Mesendoderm (in vitro differentiated cells): ENCODE measurements at regions not wholly inside any gene's neighbourhood (a gene's known extent, or its start where the extent isn't known, plus 50 kb on each side); places are given as distances from the start of the nearest gene placed in this dataset.
A peak's percentile ranks its signal among the peaks of the same experiment; 100 is the strongest.

Experiments
- DNase-seq: peaks from one replicate; pipeline ENCODE4 v3.0.0; 2013
- H2AK5ac ChIP-seq: 2 replicates; pipeline ENCODE4 v1.6.1; 2013; ENCODE audit warnings: low read length, inconsistent platforms
- H2BK120ac ChIP-seq: 2 replicates; pipeline ENCODE4 v1.6.1; 2013; ENCODE audit warnings: low read depth, mild to moderate bottlenecking, low read length, moderate library complexity, mixed read lengths
- H2BK15ac ChIP-seq: replicated peaks from 2 replicates; pipeline ENCODE4 v1.6.1; 2013; ENCODE audit warnings: low read depth, mild to moderate bottlenecking, moderate library complexity
- H2BK5ac ChIP-seq: 2 replicates; pipeline ENCODE4 v1.6.1; 2013; ENCODE audit warnings: low read length, inconsistent platforms
- H3K18ac ChIP-seq: 2 replicates; pipeline ENCODE4 v1.6.1; 2013; ENCODE audit warnings: mild to moderate bottlenecking, low read length, mixed read lengths
- H3K23ac ChIP-seq: one replicate; pipeline ENCODE4 v1.6.1; 2013; ENCODE audit warnings: low read length
- H3K27ac ChIP-seq: 2 replicates; pipeline ENCODE4 v1.5.1; 2013; ENCODE audit warnings: low read depth, mild to moderate bottlenecking, inconsistent platforms, low read length, moderate library complexity
- H3K27me3 ChIP-seq: 2 replicates; pipeline ENCODE4 v1.6.1; 2013; ENCODE audit warnings: low read length, control low read depth, mild to moderate bottlenecking, inconsistent platforms; ENCODE audit not compliant: insufficient read depth, poor library complexity
- H3K36me3 ChIP-seq: 2 replicates; pipeline ENCODE4 v1.6.1; 2013; ENCODE audit warnings: low read length, inconsistent platforms; ENCODE audit not compliant: control insufficient read depth, insufficient read depth
- H3K4ac ChIP-seq: one replicate; pipeline ENCODE4 v1.6.1; 2013; ENCODE audit warnings: low read depth, mild to moderate bottlenecking, low read length, moderate library complexity
- H3K4me1 ChIP-seq: 2 replicates; pipeline ENCODE4 v1.6.1; 2013; ENCODE audit warnings: low read depth, low read length, inconsistent platforms; ENCODE audit not compliant: control insufficient read depth
- H3K4me2 ChIP-seq: 2 replicates; pipeline ENCODE4 v1.6.1; 2013; ENCODE audit warnings: low read length
- H3K4me3 ChIP-seq: 2 replicates; pipeline ENCODE4 v1.5.1; 2013; ENCODE audit warnings: mild to moderate bottlenecking, low read length
- H3K56ac ChIP-seq: one replicate; pipeline ENCODE4 v1.6.1; 2013; ENCODE audit warnings: low read length
- H3K79me1 ChIP-seq: 2 replicates; pipeline ENCODE4 v1.6.1; 2013; ENCODE audit warnings: low read length, inconsistent platforms
- H3K79me2 ChIP-seq: 2 replicates; pipeline ENCODE4 v1.6.1; 2013; ENCODE audit warnings: mild to moderate bottlenecking, low read length; ENCODE audit not compliant: control insufficient read depth, insufficient read depth
- H3K9ac ChIP-seq: 2 replicates; pipeline ENCODE4 v1.6.1; 2013; ENCODE audit warnings: low read length, inconsistent platforms
- H4K5ac ChIP-seq: one replicate; pipeline ENCODE4 v1.6.1; 2013; ENCODE audit warnings: low read length
- H4K8ac ChIP-seq: one replicate; pipeline ENCODE4 v1.6.1; 2013; ENCODE audit warnings: low read depth, mild to moderate bottlenecking, control low read depth, low read length, moderate library complexity
- WGBS: extraction: QIAGEN DNeasy Blood & Tissue Kit; methylation state at CpG from one replicate; pipeline ENCODE4 v1.1.7; 2013; ENCODE audit warnings: low lambda C conversion rate, missing lambda C conversion rate; ENCODE audit not compliant: insufficient coverage; ENCODE audit errors: extremely low coverage; 5-methylcytosine and 5-hydroxymethylcytosine counted together

DNA sequence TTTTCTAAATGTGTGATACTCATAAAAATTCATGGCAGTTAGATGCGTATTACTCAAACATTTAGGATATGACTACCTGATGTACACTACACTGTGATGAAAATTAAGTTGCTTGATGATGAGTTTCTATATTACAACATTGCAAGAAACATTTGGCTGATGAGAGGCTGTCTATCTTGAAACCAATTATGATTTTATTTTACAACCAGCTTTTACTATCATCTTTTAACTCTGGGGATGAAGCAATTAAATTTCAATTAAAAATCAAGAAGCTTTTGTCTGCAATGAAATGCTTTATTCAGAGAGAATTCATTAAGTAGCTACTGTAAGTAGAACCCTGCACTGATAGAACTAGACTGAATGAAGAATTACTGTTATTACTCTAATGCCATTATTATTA, 500.4 kb downstream of the KCTD16 start:
- H3K27ac ChIP-seq = no peak overlapping the region
- H3K79me1 ChIP-seq = no peaks in the 10 kb centered on the region
- H2AK5ac ChIP-seq = no peak overlapping the region
- no peak overlapping the region for H2BK5ac ChIP-seq
- H4K8ac ChIP-seq = no peak overlapping the region
- H3K56ac ChIP-seq = no peak overlapping the region
- H3K9ac ChIP-seq = no peak overlapping the region
- no peaks in the 10 kb centered on the region for H3K36me3 ChIP-seq
- H3K23ac ChIP-seq = no peak overlapping the region
- no peak overlapping the region for H3K4me3 ChIP-seq
- H3K27me3 ChIP-seq = no peaks in the 10 kb centered on the region
- H2BK120ac ChIP-seq = no peak overlapping the region
- no peaks in the 10 kb centered on the region for H3K4me1 ChIP-seq
- no peak overlapping the region for H4K5ac ChIP-seq
- no peak overlapping the region for H3K18ac ChIP-seq
- no peak overlapping the region for H2BK15ac ChIP-seq
- no CpG with 5 or more reads among the region's 1 CpG for WGBS
- H3K79me2 ChIP-seq = no peaks in the 10 kb centered on the region
- no peak for DNase-seq
- H3K4ac ChIP-seq = no peak overlapping the region
- no peak overlapping the region for H3K4me2 ChIP-seq

DNA sequence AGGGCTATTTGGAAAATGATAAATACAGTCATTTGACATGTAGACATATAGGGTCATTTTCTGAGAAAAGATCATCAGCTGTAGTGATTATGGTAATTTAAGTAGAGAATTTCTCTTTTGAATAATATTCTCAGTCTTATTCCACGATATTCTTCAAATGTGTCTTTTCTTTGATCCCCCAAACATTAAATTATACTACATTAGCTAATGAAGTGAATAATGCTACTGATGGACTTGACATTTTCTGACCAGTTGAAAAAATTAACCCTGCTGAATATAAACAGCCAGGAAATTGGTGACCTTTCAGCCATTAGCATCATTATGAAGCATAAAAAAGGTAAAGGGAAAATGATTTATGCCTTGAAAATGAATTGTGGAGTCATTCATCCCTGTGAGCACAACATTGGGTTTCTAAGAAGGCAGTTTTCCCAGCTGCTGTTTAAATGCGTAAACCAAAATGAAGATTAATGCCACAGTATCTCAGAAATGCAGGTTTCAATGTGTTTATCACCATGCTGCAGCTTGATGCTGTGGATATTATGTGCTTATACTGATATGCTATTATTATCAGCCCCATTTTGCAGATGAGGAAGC, 489.1 kb downstream of the KCTD16 start:
- Histone ChIP-seq H2BK5ac (no peak overlapping the region), H3K79me1 (no peaks in the 10 kb centered on the region), H3K79me2 (no peaks in the 10 kb centered on the region), H3K9ac (no peak overlapping the region), H3K4me3 (no peak overlapping the region), H3K4ac (no peak overlapping the region), H3K4me1 (no peaks in the 10 kb centered on the region), H4K8ac (no peak overlapping the region), H3K4me2 (no peak overlapping the region), H3K18ac (no peak overlapping the region), H3K23ac (no peak overlapping the region), H3K27ac (no peak overlapping the region), H2AK5ac (no peak overlapping the region), H3K36me3 (no peaks in the 10 kb centered on the region), H4K5ac (no peak overlapping the region), H3K27me3 (no peaks in the 10 kb centered on the region), H3K56ac (no peak overlapping the region), H2BK120ac (no peak overlapping the region), H2BK15ac (no peak overlapping the region)
- WGBS = no CpG with 5 or more reads among the region's 2 CpGs
- DNase-seq = no peak

DNA sequence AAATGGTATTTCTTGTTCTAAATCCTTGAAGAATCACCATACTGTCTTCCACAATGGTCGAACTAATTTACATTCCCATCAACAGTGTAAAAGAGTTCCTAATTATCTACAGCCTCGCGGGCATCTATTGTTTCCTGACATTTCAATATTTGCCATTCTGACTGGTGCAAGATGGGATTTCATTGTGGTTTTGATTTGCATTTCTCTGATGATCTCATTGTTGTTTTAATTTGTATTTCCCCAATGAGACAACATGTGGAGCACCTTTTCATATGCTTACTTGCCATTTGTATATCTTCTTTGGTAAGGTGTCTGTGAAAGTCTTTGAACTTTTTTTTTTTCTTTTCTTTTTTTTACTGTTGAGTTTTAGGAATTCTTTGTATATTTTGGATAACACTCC, 473.6 kb downstream of the KCTD16 start:
- Histone ChIP-seq H3K27ac (no peak overlapping the region), H2BK15ac (no peak overlapping the region), H3K56ac (no peak overlapping the region), H2BK120ac (no peak overlapping the region), H3K36me3 (no peaks in the 10 kb centered on the region), H2BK5ac (no peak overlapping the region), H3K18ac (no peak overlapping the region), H3K4me3 (no peak overlapping the region), H4K8ac (no peak overlapping the region), H3K4me1 (no peaks in the 10 kb centered on the region), H2AK5ac (no peak overlapping the region), H3K27me3 (no peaks in the 10 kb centered on the region), H3K79me1 (no peaks in the 10 kb centered on the region), H3K23ac (no peak overlapping the region), H3K79me2 (no peaks in the 10 kb centered on the region), H4K5ac (no peak overlapping the region), H3K4me2 (no peak overlapping the region), H3K9ac (no peak overlapping the region), H3K4ac (no peak overlapping the region)
- no peak for DNase-seq
- no CpG with 5 or more reads among the region's 3 CpGs for WGBS

DNA sequence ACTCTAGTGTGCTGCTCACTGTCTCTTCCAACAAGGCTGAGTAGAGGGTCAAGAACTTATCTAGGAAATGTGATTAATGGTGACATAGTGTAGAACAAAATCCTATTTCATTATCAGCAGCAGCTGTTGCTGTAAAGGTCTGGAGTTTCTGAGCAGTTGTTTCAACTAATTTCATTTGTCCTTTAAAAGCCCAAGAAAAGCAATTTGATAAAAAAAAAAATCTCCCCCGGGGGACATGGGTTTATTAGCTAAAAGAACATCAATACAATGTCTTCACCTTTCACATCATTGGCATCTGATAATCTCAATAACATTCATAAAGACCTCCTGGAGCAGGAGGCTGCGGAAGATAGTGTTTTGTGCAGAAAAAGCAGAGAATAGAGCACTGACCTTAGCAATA, 468.1 kb downstream of the KCTD16 start:
- H3K27me3 ChIP-seq = no peaks in the 10 kb centered on the region

DNA sequence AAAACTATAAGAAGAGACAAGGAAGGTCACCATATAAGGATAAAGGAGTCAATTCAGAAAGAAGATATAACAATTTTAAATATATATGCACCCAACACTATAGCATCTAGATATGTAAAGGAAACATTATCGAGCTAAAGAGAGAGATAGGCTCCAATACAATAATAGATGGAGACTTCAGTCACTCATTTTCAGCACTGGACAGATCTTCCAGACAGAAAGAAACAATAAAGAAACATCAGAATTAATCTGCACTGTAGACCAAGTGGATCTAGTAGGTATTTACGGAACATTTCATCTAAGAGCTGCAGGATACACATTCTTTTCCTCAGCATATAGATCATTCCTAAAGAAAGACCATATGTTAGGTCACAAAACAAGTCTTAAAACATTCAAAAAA, 463.5 kb downstream of the KCTD16 start:
- DNase-seq = no peak
- H3K36me3 ChIP-seq = no peaks in the 10 kb centered on the region
- H3K23ac ChIP-seq = no peak overlapping the region
- H3K79me2 ChIP-seq = no peaks in the 10 kb centered on the region
- no peak overlapping the region for H3K4ac ChIP-seq
- no peak overlapping the region for H2AK5ac ChIP-seq
- H4K8ac ChIP-seq = no peak overlapping the region
- WGBS = no CpG with 5 or more reads among the region's 2 CpGs
- no peak overlapping the region for H3K9ac ChIP-seq
- no peaks in the 10 kb centered on the region for H3K4me1 ChIP-seq
- no peak overlapping the region for H3K18ac ChIP-seq
- no peak overlapping the region for H2BK15ac ChIP-seq
- no peak overlapping the region for H2BK5ac ChIP-seq
- no peak overlapping the region for H3K4me2 ChIP-seq
- no peak overlapping the region for H3K4me3 ChIP-seq
- no peak overlapping the region for H2BK120ac ChIP-seq
- H3K79me1 ChIP-seq = no peaks in the 10 kb centered on the region
- H3K27me3 ChIP-seq = no peaks in the 10 kb centered on the region
- no peak overlapping the region for H3K27ac ChIP-seq
- no peak overlapping the region for H3K56ac ChIP-seq
- H4K5ac ChIP-seq = no peak overlapping the region

More for the DNA sequence above, 468.1 kb downstream of the KCTD16 start:
- no CpG with 5 or more reads among the region's 2 CpGs for WGBS
- no peaks in the 10 kb centered on the region for H3K79me2 ChIP-seq
- H3K36me3 ChIP-seq = no peaks in the 10 kb centered on the region
- no peak overlapping the region for H2BK5ac ChIP-seq
- H4K5ac ChIP-seq = no peak overlapping the region
- H3K4me2 ChIP-seq = no peak overlapping the region
- H2AK5ac ChIP-seq = no peak overlapping the region
- H3K9ac ChIP-seq = no peak overlapping the region
- no peak overlapping the region for H2BK15ac ChIP-seq
- no peaks in the 10 kb centered on the region for H3K4me1 ChIP-seq
- H4K8ac ChIP-seq = no peak overlapping the region
- no peak overlapping the region for H3K23ac ChIP-seq
- H3K27ac ChIP-seq = no peak overlapping the region
- no peak overlapping the region for H2BK120ac ChIP-seq
- no peak overlapping the region for H3K18ac ChIP-seq
- H3K79me1 ChIP-seq = no peaks in the 10 kb centered on the region
- H3K56ac ChIP-seq = no peak overlapping the region
- peak; percentile 24 for DNase-seq
- H3K4me3 ChIP-seq = no peak overlapping the region
- no peak overlapping the region for H3K4ac ChIP-seq

DNA sequence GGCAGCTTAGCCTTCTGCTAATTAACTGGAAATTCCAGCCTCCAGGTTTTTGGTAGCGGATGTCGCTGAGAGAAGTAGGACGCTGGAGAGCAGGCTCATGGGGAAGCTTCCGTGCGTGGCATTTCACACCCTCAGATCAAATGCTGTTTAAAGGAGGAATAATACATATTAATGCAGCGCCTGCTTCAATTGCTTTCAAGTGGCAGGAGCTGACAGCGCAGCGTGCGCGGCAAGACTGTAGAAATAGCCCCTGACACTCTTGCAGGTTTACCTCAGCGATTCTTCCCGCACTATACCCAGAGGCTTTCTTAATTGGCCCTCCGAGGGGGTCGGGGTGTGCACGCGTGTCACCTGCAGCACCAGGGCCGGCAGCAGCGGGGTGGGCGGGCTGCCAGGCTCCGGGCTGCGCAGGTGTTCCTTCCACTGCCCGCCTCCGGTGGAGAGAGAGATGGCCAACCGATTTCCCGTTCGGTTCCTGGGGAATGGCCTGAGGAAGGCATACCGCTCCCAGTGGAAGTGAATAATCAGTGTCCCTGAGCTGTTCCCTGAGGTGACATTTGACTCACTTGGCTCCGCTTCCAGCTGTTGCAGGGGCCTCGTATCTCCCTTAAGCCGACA, 427.9 kb downstream of the KCTD16 start:
- no peaks in the 10 kb centered on the region for H3K79me2 ChIP-seq
- no peak overlapping the region for H3K4me3 ChIP-seq
- H3K27ac ChIP-seq = no peak overlapping the region
- H3K79me1 ChIP-seq = no peaks in the 10 kb centered on the region
- H2BK15ac ChIP-seq = no peak overlapping the region
- no peak overlapping the region for H3K4ac ChIP-seq
- peak; percentile 64 for DNase-seq
- H2BK5ac ChIP-seq = no peak overlapping the region
- H3K23ac ChIP-seq = no peak overlapping the region
- H3K36me3 ChIP-seq = no peaks in the 10 kb centered on the region
- no peak overlapping the region for H4K8ac ChIP-seq
- peak overlapping the region; percentile 71 for H3K18ac ChIP-seq
- WGBS = no CpG with 5 or more reads among the region's 30 CpGs
- H3K56ac ChIP-seq = peak overlapping the region; percentile 56
- no peak overlapping the region for H4K5ac ChIP-seq
- H3K4me1 ChIP-seq = no peaks in the 10 kb centered on the region
- H3K4me2 ChIP-seq = no peak overlapping the region
- no peak overlapping the region for H2AK5ac ChIP-seq
- H2BK120ac ChIP-seq = no peak overlapping the region
- no peaks in the 10 kb centered on the region for H3K27me3 ChIP-seq
- no peak overlapping the region for H3K9ac ChIP-seq
